Stomach smooth muscle (tissue), 2 donors: ENCODE measurements at regions not wholly inside any gene's neighbourhood (a gene's known extent, or its start where the extent isn't known, plus 50 kb on each side); places are given as distances from the start of the nearest gene placed in this dataset.
"Not testable (repeated sequence)": the region's sequence is repeated elsewhere in the genome, so short reads cannot be mapped to it uniquely, and the experiment has no call there.

Experiments used
- H3K27ac ChIP-seq: one replicate; pipeline ENCODE4 v1.7.0; 2013; ENCODE audit warnings: mild to moderate bottlenecking, low read length, inconsistent platforms
- H3K27me3 ChIP-seq, 2 donors: one replicate each; pipeline ENCODE4 v1.7.0; 2013; ENCODE audit warnings: low read length in 2 of 2; ENCODE audit not compliant: insufficient read depth in 2 of 2, control insufficient read depth in 1 of 2
- H3K36me3 ChIP-seq, 2 donors: one replicate each; pipeline ENCODE4 v1.7.0; 2013; ENCODE audit warnings: low read length in 2 of 2; ENCODE audit not compliant: control insufficient read depth in 2 of 2, insufficient read depth in 2 of 2
- H3K4me1 ChIP-seq: one replicate; pipeline ENCODE4 v1.7.0; 2013; ENCODE audit warnings: low read length; ENCODE audit not compliant: control insufficient read depth, insufficient read depth
- H3K4me3 ChIP-seq, 2 donors: one replicate each; pipeline ENCODE4 v1.7.0; 2013; ENCODE audit warnings: low read length in 2 of 2
- H3K9ac ChIP-seq, 2 donors: one replicate each; pipeline ENCODE4 v1.7.0; 2013; ENCODE audit warnings: low read length in 2 of 2, mild to moderate bottlenecking in 1 of 2
- H3K9me3 ChIP-seq, 2 donors: one replicate each; pipeline ENCODE4 v1.7.0; 2013; ENCODE audit warnings: low read length in 2 of 2; ENCODE audit not compliant: control insufficient read depth in 2 of 2
- donor health status: healthy.
- donor health status: Pancreatic carcinoma.

- Histone ChIP-seq H3K27ac (no peak overlapping the region), H3K36me3 (no peaks in the 10 kb centered on the region), H3K9me3 (no peaks in the 10 kb centered on the region), H3K27me3 (no peaks in the 10 kb centered on the region), H3K4me1 (no peaks in the 10 kb centered on the region), H3K9ac (no peak overlapping the region), H3K4me3 (no peak overlapping the region)
Measured at GRCh38 chr10:30534465-30535144, 94.9 kb downstream of the LYZL2 start.

GRCh38 chr10:30531751-30532530 lies 97.6 kb downstream of the LYZL2 start:
- Histone ChIP-seq H3K36me3 (no peaks in the 10 kb centered on the region), H3K4me1 (no peaks in the 10 kb centered on the region), H3K9me3 (no peaks in the 10 kb centered on the region), H3K9ac (no peak overlapping the region), H3K27me3 (no peaks in the 10 kb centered on the region), H3K4me3 (no peak overlapping the region), H3K27ac (no peak overlapping the region)

- Histone ChIP-seq H3K27ac (no peak overlapping the region), H3K27me3 (no peaks in the 10 kb centered on the region), H3K9ac (no peak overlapping the region), H3K4me1 (no peaks in the 10 kb centered on the region), H3K4me3 (no peak overlapping the region), H3K9me3 (no peaks in the 10 kb centered on the region), H3K36me3 (no peaks in the 10 kb centered on the region)
Measured at GRCh38 chr10:30529373-30529998, 95.5 kb downstream of the MAP3K8 start.

- H3K4me3 ChIP-seq: no peak overlapping the region
- H3K27ac ChIP-seq: no peak overlapping the region
- H3K27me3 ChIP-seq: no peaks in the 10 kb centered on the region
- no peaks in the 10 kb centered on the region for H3K36me3 ChIP-seq
- no peaks in the 10 kb centered on the region for H3K9me3 ChIP-seq
- H3K4me1 ChIP-seq: no peaks in the 10 kb centered on the region
- no peak overlapping the region for H3K9ac ChIP-seq
Measured at GRCh38 chr10:30528429-30528786, 94.4 kb downstream of the MAP3K8 start.

- Histone ChIP-seq H3K27me3 (no peaks in the 10 kb centered on the region), H3K27ac (no peak overlapping the region), H3K9me3 (no peaks in the 10 kb centered on the region), H3K4me1 (no peaks in the 10 kb centered on the region), H3K4me3 (no peak overlapping the region), H3K9ac (no peak overlapping the region), H3K36me3 (no peaks in the 10 kb centered on the region)
Measured at GRCh38 chr10:30527623-30528428, 93.8 kb downstream of the MAP3K8 start.

GRCh38 chr10:30522661-30523078 lies 88.7 kb downstream of the MAP3K8 start:
- not testable (repeated sequence) for H3K27ac ChIP-seq, H3K4me3 ChIP-seq, H3K27me3 ChIP-seq, H3K9me3 ChIP-seq, H3K36me3 ChIP-seq, H3K4me1 ChIP-seq, H3K9ac ChIP-seq

- Histone ChIP-seq H3K27ac (no peak overlapping the region), H3K4me3 (no peak overlapping the region), H3K4me1 (no peaks in the 10 kb centered on the region), H3K9me3 (peaks cover 0 to 3% of the 10 kb centered on the region in 2 donors), H3K36me3 (no peaks in the 10 kb centered on the region), H3K27me3 (no peaks in the 10 kb centered on the region), H3K9ac (no peak overlapping the region)
Measured at GRCh38 chr10:30518907-30519306, 84.9 kb downstream of the MAP3K8 start.
